LoVo (cell line): ENCODE measurements at regions not wholly inside any gene's neighbourhood (a gene's known extent, or its start where the extent isn't known, plus 50 kb on each side); places are given as distances from the start of the nearest gene placed in this dataset.
"Not testable (repeated sequence)": the region's sequence is repeated elsewhere in the genome, so short reads cannot be mapped to it uniquely, and the experiment has no call there.

Experiments
- DNase-seq: peaks from one replicate; pipeline ENCODE4 v3.0.0-alpha.2; 2016; ENCODE audit warnings: low spot score

GRCh38 chr17:70447588-70447987, 278.3 kb downstream of the KCNJ2 start:
- DNase-seq, result no peak

GRCh38 chr17:70453075-70453474, 283.7 kb downstream of the KCNJ2 start:
- not testable (repeated sequence) for DNase-seq

DNA sequence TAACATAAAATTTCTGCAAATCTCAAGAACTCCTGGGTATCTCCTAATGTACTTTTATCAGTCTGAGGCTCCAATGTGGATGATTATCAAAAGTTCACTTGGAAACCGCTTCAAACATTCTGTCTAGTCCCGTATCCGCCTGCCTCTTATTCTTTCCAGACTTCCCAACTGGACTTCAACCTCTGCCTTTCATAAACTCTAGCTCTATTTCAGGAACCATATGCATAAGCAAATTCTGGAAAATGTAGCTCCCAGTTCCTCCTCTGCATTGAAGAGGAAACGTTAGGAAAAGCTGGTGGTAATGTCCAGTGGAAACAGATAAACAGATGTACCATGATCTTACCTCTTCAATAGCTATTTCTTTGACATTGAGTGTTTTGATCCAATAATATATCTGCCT, 285.0 kb downstream of the KCNJ2 start:
- no peak for DNase-seq

- no peak for DNase-seq
Measured at GRCh38 chr17:70454908-70455307, 285.6 kb downstream of the KCNJ2 start.

- DNase-seq, result no peak
Measured at GRCh38 chr17:70464995-70465394, 295.7 kb downstream of the KCNJ2 start.

DNA sequence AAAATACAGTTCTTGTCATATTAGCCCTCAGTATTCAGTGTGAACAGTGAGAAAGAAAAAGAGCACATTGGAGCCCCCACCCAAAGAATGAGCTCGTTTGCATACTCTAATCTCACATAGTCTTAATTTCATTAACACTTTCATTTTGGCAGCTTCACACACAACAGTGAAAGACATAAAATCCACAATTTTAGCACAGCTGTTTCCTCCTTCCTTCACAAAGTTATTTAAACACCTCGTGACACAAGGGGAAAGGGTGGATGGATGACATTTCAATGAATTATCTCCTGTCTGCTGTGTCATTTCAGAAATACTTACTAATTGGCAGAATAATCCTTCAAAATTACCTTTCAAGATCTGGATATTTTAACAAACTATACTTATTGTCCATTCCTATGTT, 299.3 kb downstream of the KCNJ2 start:
- DNase-seq, result no peak

DNA sequence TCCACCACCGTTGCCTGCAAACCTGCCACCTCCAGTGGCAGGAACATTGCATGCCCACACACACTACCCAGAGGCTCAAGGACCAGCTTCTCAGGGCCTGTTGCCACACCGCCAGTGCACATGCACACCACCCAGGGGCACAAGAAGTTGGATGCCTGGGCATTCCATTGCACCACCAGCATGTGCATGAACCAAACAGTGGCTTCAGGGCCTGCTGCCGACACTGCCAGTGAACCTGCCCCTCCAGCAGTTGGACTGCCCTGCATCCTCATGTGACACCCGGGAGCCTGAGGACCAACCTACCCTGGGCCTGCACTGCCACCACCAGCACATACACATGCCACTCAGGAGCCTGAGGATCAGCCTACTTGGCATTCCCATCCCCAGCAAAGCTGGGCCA, 303.7 kb downstream of the KCNJ2 start:
- DNase-seq, result no peak

- no peak for DNase-seq
Measured at GRCh38 chr17:70476368-70476767, 307.0 kb downstream of the KCNJ2 start.

DNA sequence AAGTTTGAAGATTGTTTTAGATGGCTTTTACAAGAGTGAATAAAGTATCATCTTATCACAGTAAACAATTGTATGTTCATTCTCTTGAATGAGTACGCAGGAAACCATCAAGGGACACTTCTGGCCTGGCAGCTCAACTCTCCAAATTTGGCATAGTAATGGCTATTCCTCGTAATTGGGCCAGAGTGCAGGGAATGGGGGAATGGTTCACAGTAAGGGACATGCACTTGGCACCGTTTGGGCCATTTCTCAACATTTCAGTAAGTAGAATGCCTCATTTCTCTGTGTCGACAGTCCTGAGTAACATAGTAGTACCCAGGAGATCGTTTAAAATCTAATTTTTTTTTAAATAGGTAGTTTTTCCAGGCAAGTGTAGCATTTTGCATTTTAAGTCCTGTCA, 309.6 kb downstream of the KCNJ2 start:
- DNase-seq, result no peak

- no peak for DNase-seq
Measured at GRCh38 chr17:70479779-70480178, 310.4 kb downstream of the KCNJ2 start.

- no peak for DNase-seq
Measured at GRCh38 chr17:70483624-70484023, 314.3 kb downstream of the KCNJ2 start.

GRCh38 chr17:70484050-70484449, 314.7 kb downstream of the KCNJ2 start:
- no peak for DNase-seq

- no peak for DNase-seq
Measured at GRCh38 chr17:70484496-70484895, 315.2 kb downstream of the KCNJ2 start.

DNA sequence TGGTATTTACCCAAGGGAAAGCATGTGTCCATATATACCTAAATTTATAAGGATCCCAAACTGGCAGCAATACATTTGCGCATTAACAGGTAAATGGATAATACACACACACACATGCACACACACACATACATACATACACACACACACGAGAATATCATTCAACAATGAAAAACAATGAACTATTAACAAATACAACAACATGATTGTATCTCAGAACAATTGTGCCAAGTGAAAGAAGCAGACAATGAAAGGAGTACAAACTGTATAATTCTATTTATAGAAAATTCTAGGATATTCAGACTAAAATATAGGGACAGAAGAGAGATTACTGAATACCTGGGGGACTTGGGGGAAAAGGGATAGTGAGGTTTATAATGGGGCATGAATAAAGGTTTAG, 323.0 kb downstream of the KCNJ2 start:
- DNase-seq, result no peak

DNA sequence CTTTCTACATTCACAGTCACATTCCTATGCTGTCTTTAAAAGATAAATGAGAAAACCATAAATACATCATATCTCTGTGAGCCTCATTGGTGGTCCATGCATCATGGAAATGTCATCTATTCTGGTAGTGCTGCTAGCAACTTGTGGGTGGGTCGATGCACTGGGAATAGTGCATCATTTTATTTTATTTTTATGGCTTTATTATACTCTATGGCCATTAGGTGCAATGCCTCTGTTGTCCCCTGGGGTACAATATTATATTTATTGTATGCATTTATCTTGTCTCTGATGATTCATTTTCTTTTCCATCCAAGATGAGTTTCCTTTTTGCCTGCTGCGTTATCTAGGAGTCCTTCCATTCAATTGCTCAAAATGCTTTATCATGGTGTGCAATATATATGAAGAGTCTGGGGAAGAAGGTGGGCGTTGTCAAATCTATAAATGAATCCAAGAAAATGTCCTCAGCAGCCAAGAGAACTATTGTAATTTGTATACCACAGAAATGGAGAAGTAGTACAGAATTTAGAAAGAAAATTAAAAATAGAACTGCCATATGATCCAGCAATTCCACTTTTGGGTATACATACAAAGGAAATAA, 324.0 kb downstream of the KCNJ2 start:
- no peak for DNase-seq

GRCh38 chr17:70498631-70499030, 329.3 kb downstream of the KCNJ2 start:
- DNase-seq, result no peak

GRCh38 chr17:70499067-70499786, 329.9 kb downstream of the KCNJ2 start:
- no peak for DNase-seq

DNA sequence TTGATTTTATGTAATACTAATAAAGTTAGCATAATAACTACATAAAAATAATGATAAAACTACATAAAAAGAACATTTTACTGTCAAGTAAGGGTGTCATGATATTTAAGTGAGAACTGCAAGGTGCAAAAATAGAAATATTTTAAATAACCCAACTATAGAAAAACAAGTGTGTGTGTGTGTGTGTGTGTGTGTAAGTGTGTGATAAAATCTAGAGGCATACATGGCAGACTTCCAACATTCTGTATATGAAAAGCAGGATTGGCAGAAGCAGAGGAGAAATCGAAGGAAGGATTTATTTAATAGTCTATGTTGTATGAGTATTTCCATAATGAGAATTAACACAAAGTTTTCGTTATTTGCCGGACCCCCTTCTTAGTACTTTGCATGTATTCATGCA, 334.1 kb downstream of the KCNJ2 start:
- DNase-seq, result no peak

- DNase-seq, result no peak
Measured at GRCh38 chr17:70510288-70510687, 341.0 kb downstream of the KCNJ2 start.

- no peak for DNase-seq
Measured at GRCh38 chr17:70517816-70518215, 348.5 kb downstream of the KCNJ2 start.

DNA sequence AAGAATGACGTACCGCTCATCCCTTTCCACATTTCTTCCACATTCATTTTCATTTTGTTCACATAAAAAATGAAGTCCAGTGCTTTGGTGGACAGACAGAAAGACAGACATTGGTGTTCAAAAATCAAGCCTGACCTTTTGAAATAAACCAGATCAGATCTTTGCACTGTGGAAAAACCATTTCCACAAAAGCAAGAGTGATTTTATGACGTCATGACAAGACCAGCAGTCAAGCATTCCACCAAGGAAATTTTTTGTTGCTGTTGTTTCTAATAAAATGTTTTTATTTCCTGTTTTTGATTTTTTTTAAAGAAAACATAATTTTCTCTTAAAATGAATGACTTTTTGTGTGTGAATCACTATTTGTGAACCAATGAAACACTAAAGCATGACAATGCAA, 350.0 kb downstream of the KCNJ2 start:
- no peak for DNase-seq

DNA sequence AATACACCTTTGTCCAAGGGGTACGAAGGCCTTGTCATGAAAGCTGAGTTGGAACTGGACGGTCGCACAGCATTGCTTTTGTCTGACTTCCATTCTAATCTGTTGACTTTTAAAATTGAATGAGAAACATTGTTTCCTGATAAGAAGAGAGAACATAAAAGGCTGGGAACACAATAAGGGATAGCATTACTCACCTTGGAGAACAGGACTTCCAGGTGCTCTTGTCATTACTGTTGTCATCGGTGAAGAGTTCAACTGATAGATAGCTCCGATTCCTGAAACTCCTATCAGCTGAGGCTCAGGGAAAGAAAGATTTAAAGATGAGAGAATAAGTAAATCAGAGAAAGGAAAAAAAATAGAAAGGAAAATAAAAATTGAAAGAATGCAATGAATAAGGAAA, 351.1 kb downstream of the KCNJ2 start:
- no peak for DNase-seq

DNA sequence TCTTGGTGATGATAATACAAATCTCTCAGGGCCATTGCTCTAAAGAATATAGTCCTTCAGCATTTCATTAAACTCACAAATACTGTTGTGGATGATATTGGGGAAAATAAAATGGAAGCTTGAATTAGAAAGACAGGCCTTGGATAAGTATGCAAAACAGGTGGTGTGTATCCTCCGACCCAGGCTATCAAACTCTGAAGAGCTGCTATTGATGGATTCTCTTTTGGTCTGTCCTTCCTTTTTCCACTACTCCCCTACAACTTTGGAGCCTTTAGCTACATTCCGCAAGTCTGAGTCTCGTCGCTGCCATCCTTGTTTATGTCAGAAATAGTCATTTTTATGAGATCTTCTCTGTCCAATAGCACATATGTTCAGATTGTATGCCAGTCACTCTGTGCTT, 351.6 kb downstream of the KCNJ2 start:
- DNase-seq, result no peak

DNA sequence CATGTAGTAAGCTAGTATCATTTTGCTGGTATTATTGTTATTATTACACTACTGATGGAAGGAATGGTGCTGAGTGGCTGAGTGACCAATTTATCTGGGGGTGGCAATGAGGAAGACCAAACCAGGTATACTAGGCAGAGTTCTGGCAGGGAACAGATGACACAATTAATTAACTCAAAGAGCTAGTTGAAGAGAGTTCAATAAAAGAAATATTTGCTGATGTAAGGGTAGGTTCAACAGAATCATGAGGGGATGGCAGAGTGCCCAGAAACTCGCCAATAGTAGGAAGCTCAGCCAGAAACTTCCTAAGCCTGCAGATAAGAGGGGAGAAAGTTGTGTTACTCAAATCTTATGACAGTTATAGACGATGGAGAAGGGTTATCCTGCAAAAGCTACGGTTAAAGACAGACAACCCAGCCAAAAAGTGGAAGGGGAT, 352.5 kb downstream of the KCNJ2 start:
- no peak for DNase-seq
